SK-N-SH treated with all-trans-retinoic acid at 6 μM for 48 hours (cell line): ENCODE measurements at regions not wholly inside any gene's neighbourhood (a gene's known extent, or its start where the extent isn't known, plus 50 kb on each side); places are given as distances from the start of the nearest gene placed in this dataset.

Experiments
- BACH2 ChIP-seq: fragments of 250-450 bp; sonication (Bioruptor Pico); IDR thresholded peaks from 2 replicates; pipeline ENCODE4 v1.9.0; 2021; ENCODE audit warnings: mild to moderate bottlenecking, borderline replicate concordance
- CREB5 ChIP-seq: fragments of 250-450 bp; sonication (Bioruptor Pico); IDR thresholded peaks from 2 replicates; pipeline ENCODE4 v1.5.1; 2020; ENCODE audit warnings: low read depth, mild to moderate bottlenecking, moderate library complexity
- CSDC2 ChIP-seq: fragments of 250-450 bp; sonication (Bioruptor Pico); IDR thresholded peaks from 2 replicates; pipeline ENCODE4 v1.5.0; 2020; ENCODE audit warnings: mild to moderate bottlenecking, moderate library complexity
- CSRNP3 ChIP-seq: fragments of 250-450 bp; sonication (Bioruptor Pico); IDR thresholded peaks from 2 replicates; pipeline ENCODE4 v1.5.1; 2021; ENCODE audit warnings: mild to moderate bottlenecking, moderate library complexity
- RARB ChIP-seq: fragments of 250-450 bp; sonication (Bioruptor Pico); IDR thresholded peaks from 2 replicates; pipeline ENCODE4 v1.8.0; 2021; ENCODE audit warnings: mild to moderate bottlenecking, moderate library complexity
- TOX ChIP-seq: fragments of 250-450 bp; sonication (Bioruptor Pico); IDR thresholded peaks from 2 replicates; pipeline ENCODE4 v1.8.0; 2021; ENCODE audit warnings: mild to moderate bottlenecking, moderate library complexity, borderline replicate concordance
- TSHZ2 ChIP-seq: fragments of 250-450 bp; sonication (Bioruptor Pico); IDR thresholded peaks from 2 replicates; pipeline ENCODE4 v1.5.0; 2020; ENCODE audit warnings: mild to moderate bottlenecking, moderate library complexity
- ZC3H10 ChIP-seq: fragments of 250-450 bp; sonication (Bioruptor Pico); IDR thresholded peaks from 2 replicates; pipeline ENCODE4 v1.5.1; 2021; ENCODE audit warnings: mild to moderate bottlenecking, moderate library complexity
- ZFP3 ChIP-seq: fragments of 250-450 bp; sonication (Bioruptor Pico); IDR thresholded peaks from 2 replicates; pipeline ENCODE4 v1.5.0; 2020; ENCODE audit warnings: mild to moderate bottlenecking, moderate library complexity
- ZFP30 ChIP-seq: fragments of 450-650 bp; formaldehyde crosslinking; IDR thresholded peaks from 2 replicates; pipeline ENCODE4 v1.5.0; 2022; ENCODE audit warnings: mild to moderate bottlenecking, moderate library complexity
- ZNF565 ChIP-seq: fragments of 450-650 bp; formaldehyde crosslinking; conservative IDR thresholded peaks from 2 replicates; pipeline ENCODE4 v1.5.0; 2020; ENCODE audit warnings: low read depth, mild to moderate bottlenecking, moderate library complexity
- ZNF8 ChIP-seq: fragments of 450-650 bp; formaldehyde crosslinking; IDR thresholded peaks from 2 replicates; pipeline ENCODE4 v1.5.0; 2020; ENCODE audit warnings: mild to moderate bottlenecking, moderate library complexity
- TF ChIP-seq, protein P1 (sequence below): fragments of 250-450 bp; sonication (Bioruptor Pico); IDR thresholded peaks from 2 replicates; pipeline ENCODE4 v1.8.0; 2021; ENCODE audit warnings: low read depth, mild to moderate bottlenecking, moderate library complexity, borderline replicate concordance

DNA sequence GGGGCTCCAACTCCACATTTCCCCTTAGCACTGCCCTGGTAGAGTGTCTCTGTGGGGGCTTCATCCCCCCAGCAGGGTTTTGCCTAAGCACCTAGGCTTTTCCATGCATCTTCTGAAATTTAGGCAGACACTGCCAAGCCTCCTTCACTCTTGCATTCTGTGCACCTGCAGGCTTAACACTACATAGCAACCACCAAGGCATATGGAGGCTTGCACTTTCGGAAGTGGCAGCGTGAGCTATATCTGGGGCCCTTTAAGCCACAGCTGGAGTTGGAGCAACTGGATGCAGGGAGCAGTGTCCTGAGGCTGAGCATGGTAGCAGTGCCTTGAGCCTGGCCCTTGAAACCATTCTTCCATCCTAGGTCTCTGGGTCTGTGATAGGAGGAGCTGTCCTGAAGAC lies 214.8 kb upstream of the RPL34 start:
- TF ChIP-seq RARB (CRISPR knock-in tag) (no peak), CSRNP3 (CRISPR knock-in tag) (no peak), TSHZ2 (CRISPR knock-in tag) (no peak), TOX (CRISPR knock-in tag) (no peak), BACH2 (CRISPR knock-in tag) (no peak), CREB5 (CRISPR knock-in tag) (no peak), ZNF8 (CRISPR knock-in tag) (no peak), ZNF565 (CRISPR knock-in tag) (no peak), CSDC2 (CRISPR knock-in tag) (no peak), ZC3H10 (CRISPR knock-in tag) (no peak), ZFP30 (no peak), ZFP3 (CRISPR knock-in tag) (no peak)
- TF ChIP-seq, protein P1, sequence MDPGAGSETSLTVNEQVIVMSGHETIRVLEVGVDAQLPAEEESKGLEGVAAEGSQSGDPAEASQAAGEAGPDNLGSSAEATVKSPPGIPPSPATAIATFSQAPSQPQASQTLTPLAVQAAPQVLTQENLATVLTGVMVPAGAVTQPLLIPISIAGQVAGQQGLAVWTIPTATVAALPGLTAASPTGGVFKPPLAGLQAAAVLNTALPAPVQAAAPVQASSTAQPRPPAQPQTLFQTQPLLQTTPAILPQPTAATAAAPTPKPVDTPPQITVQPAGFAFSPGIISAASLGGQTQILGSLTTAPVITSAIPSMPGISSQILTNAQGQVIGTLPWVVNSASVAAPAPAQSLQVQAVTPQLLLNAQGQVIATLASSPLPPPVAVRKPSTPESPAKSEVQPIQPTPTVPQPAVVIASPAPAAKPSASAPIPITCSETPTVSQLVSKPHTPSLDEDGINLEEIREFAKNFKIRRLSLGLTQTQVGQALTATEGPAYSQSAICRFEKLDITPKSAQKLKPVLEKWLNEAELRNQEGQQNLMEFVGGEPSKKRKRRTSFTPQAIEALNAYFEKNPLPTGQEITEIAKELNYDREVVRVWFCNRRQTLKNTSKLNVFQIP, result no peak
